Coronary artery (tissue), 2 donors: ENCODE measurements at regions not wholly inside any gene's neighbourhood (a gene's known extent, or its start where the extent isn't known, plus 50 kb on each side); places are given as distances from the start of the nearest gene placed in this dataset.

ENCODE experiments used
- DNase-seq: peaks from one replicate; pipeline ENCODE4 v3.0.0-alpha.2; 2017; ENCODE audit warnings: low spot score
- H3K27ac ChIP-seq, 2 donors: fragments of 200-600 bp; sonication (generic); one replicate each; pipeline ENCODE4 v1.5.1; 2016 to 2019
- H3K4me3 ChIP-seq: fragments of 200-600 bp; sonication (generic); 2 replicates; pipeline ENCODE4 v1.5.1; 2016; ENCODE audit warnings: mild to moderate bottlenecking, moderate library complexity
- CTCF ChIP-seq: fragments of 200-600 bp; sonication (generic); IDR thresholded peaks from one replicate; pipeline ENCODE4 v1.5.1; 2019; ENCODE audit warnings: antibody characterized with exemption

DNA sequence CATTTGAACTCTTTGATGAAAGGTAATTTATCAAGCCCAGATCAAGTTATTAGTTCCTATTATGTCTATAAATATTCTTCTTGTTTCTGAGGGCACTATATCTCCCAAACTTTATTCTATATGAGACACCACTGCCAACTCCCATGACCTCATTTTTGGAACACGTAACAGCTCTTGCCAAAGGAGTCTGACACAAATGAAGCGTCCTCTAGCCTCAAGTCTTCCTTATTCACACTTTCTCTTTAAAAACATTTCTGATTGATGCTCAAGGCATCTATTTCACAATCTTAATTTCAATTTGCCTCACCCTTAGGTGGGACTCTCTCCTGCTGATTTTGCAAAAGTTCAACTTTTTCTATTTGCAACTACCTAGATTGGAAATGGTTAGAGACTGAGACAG, 848.4 kb downstream of the GATA3 start:
- H3K27ac ChIP-seq = no peak overlapping the region
- DNase-seq = no peak
- no peak overlapping the region for H3K4me3 ChIP-seq
- no peak for TF ChIP-seq CTCF

GRCh38 chr10:8908013-8908412, 853.5 kb downstream of the GATA3 start:
- TF ChIP-seq CTCF = no peak
- H3K27ac ChIP-seq = no peak overlapping the region

DNA sequence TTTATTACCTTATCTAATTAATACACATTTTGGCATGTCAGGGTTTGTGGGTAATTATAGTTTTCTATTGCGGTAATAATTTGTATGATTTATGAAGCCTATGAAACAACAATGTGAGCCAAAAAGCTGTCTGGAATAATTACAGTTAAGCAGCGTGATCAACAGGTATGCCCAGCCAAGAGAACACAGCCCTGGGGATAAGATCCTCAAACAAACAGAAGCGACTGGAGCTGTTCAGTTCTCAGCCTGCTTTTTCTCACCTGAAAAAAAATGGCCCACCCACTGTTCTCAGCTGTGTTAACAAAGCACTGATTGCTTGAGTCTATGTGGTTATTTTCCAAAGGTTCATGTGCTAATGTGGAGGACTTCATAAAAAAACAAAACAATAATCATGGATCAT, 855.8 kb downstream of the GATA3 start:
- no peak for DNase-seq
- Histone ChIP-seq H3K4me3 (no peak overlapping the region), H3K27ac (no peak overlapping the region)
- no peak for TF ChIP-seq CTCF

More at GRCh38 chr10:8908013-8908412, 853.5 kb downstream of the GATA3 start:
- DNase-seq = no peak
- no peak overlapping the region for H3K4me3 ChIP-seq

GRCh38 chr10:8911032-8911431, 856.5 kb downstream of the GATA3 start:
- no peak for TF ChIP-seq CTCF
- Histone ChIP-seq H3K4me3 (no peak overlapping the region), H3K27ac (no peak overlapping the region)
- no peak for DNase-seq

GRCh38 chr10:8912108-8912507, 857.6 kb downstream of the GATA3 start:
- TF ChIP-seq CTCF = no peak
- DNase-seq = no peak
- Histone ChIP-seq H3K4me3 (no peak overlapping the region), H3K27ac (no peak overlapping the region)

GRCh38 chr10:8913720-8914119, 859.2 kb downstream of the GATA3 start:
- DNase-seq = no peak
- H3K4me3 ChIP-seq = no peak overlapping the region

GRCh38 chr10:8919280-8919679, 864.8 kb downstream of the GATA3 start:
- H3K27ac ChIP-seq = no peak overlapping the region
- H3K4me3 ChIP-seq = no peak overlapping the region
- DNase-seq = no peak
- TF ChIP-seq CTCF = no peak

More at GRCh38 chr10:8913720-8914119, 859.2 kb downstream of the GATA3 start:
- no peak overlapping the region for H3K27ac ChIP-seq
- TF ChIP-seq CTCF = no peak
